NCI-H146 treated with DMSO at 0.1 percent for 48 hours (cell line): ENCODE measurements at regions not wholly inside any gene's neighbourhood (a gene's known extent, or its start where the extent isn't known, plus 50 kb on each side); places are given as distances from the start of the nearest gene placed in this dataset.

Experiments used
- DNase-seq: peaks from one replicate; lab custom pipeline; 2025; ENCODE audit not compliant: unreplicated experiment; lab: John Stamatoyannopoulos, UW

- peak; percentile 68 for DNase-seq
These were observed 81.3 kb upstream of the CCDC28A start for GRCh38 chr6:138692058-138692977.

- peak; percentile 88 for DNase-seq
These were observed 80.3 kb upstream of the CCDC28A start for GRCh38 chr6:138692978-138693909.

DNA sequence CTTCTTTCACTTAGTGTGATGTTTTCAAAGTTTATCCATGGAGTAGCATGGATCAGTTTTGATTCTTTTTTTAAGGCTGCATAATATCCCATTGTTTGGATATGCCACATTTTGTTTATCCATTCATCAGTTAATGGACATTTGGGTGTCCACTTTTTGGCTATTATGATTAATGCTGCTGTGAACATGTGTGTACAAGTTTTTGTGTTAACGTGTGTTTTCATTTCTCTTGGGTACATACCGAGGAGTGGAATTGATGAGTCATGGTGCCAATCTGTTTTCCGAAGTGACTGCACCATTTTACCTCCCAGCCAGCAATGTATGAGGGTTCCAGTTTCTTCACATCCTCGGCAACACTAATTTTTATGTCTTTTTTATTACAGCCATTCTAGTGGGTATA lies 78.4 kb upstream of the CCDC28A start:
- DNase-seq, result no peak

DNA sequence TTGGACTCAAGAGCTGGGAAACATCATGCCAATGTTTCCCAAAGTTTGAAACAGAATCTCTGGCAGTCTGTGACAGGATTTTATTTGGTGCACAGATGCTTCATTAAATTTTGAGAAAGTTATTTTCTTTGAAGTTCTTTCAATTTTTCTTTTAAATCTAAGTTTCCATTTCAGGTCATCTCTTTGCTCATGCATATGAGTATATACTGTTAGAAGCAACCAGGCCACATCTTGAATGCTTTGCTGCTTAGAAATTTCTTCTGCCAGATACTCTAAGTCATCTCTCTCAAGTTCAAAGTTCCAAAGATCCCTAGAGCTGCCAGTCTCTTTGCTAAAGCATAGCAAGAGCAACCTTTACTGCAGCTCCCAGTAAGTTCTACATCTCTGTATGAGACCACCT lies 59.1 kb upstream of the CCDC28A start:
- DNase-seq, result no peak

DNA sequence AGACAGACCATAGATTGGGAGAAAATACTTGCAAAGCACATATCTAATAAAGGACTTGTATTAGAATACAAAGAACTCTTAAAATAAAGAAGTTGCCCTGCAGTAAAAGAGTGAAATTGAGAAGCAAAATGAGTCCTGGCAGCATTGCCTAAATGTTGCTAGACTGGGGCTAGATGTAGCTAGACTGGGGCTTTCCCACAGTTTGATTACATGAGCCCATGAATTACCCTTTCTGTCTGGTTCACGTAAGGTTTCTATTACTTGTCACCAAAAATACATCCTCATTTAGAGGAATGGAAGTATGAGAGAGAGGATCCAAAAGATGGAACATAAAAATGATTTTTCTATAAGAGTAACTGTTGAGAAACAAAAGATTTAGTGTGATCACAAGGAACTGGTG lies 57.6 kb upstream of the CCDC28A start:
- no peak for DNase-seq

- DNase-seq, result no peak
These were observed 56.5 kb upstream of the CCDC28A start for GRCh38 chr6:138716971-138717665.

DNA sequence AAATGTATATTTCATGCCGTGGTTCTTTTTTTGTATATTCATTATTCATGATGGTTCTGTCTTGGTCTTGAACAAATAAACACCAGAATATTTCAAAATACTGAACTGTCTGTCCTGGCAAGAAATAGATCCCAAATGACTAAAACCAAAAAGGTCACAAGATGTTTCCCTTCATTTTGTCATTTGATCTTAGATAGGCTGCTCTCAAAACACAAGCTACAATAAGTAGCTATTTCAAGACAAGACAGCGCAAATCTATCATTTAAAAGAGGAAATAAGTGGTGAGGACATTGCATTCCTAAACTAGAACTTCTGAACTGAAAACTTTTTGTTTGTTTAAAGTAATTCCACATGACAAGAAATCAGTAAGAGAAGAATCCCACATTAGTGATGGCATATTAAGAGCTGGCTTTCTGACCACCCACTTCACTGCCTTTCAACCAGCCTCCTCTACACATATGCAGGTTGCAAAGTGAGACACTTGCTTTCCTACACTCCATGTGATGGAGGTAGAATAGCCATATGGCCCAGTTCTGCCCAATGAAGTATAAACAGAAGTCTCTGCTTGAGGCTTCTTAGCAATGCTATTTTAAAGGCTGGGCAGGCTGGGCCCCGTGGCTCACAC lies 54.4 kb upstream of the CCDC28A start:
- no peak for DNase-seq

- DNase-seq, result no peak
These were observed 53.8 kb upstream of the CCDC28A start for GRCh38 chr6:138719744-138720143.

- no peak for DNase-seq
These were observed 50.9 kb upstream of the CCDC28A start for GRCh38 chr6:138722425-138723371.
